ENCODE measurements at regions not wholly inside any gene's neighbourhood (a gene's known extent, or its start where the extent isn't known, plus 50 kb on each side); places are given as distances from the start of the nearest gene placed in this dataset.
"Not testable (repeated sequence)": the region's sequence is repeated elsewhere in the genome, so short reads cannot be mapped to it uniquely, and the experiment has no call there.

DNA sequence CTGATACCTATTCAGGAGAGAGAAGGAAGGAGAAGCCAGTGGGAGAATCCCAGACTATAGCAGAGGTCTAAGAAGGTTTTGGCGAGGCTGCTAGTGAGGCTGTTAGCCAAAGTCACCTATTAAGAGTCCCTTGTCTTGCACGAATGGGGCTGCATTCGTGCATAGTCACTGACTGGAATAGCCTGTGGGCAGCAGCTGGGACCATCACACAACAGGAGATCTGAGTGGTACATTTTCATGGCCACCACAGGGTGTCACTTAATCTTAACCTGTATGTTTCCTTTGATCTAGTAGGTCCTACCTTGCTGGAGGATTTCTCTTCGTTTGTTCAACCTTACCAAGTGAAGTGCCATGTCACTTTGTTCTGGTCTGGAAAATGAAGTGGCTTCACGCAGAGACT lies 319.9 kb downstream of the BMPER start:
- no peak overlapping the region for H3K27ac ChIP-seq (replicated peaks in 1 of 4)
- DNase-seq (ENCODE audit: extremely low spot score) = no peak

DNA sequence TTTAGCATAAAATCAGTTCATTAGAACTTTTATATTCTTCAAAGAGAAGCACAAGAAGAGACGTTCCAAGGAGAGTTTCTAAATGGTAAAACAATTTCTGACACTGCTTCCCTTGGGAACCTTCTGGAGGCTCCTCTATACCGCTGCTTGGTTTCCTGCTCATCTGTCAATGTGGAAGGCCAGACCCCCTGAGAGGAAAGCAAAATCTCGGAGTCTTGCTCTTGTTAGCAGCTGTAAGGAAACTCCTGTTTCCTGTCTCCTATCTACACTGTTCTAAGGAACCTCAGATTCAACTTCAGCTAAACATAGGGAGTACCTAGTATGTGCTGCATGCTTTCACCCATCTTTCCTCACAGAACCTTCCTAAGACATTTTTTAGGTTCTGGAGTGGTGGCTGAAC lies 322.2 kb downstream of the BMPER start:
- no peak overlapping the region for H3K4me3 ChIP-seq
- H3K27ac ChIP-seq (replicated peaks in 1 of 4) = no peak overlapping the region
- no peak for TF ChIP-seq CTCF (IDR thresholded peaks at IDR 0.05)
- no peak for TF ChIP-seq EP300 (IDR thresholded peaks at IDR 0.05)
- TF ChIP-seq POLR2AphosphoS5 (IDR thresholded peaks at IDR 0.05) = no peak
- TF ChIP-seq POLR2A (IDR thresholded peaks at IDR 0.05; ENCODE audit: low read depth) = no peak
- H3K27me3 ChIP-seq = peaks cover 0 to 3% (median 0%) of the 10 kb centered on the region in 4 donors
- no peaks in the 10 kb centered on the region for H3K36me3 ChIP-seq
- no peaks in the 10 kb centered on the region for H3K4me1 ChIP-seq
- H3K9me3 ChIP-seq = peaks cover 0 to 7% (median 2%) of the 10 kb centered on the region in 4 donors
- intact Hi-C loops (cut with DNase I) = no loop called here
- no peak for DNase-seq (ENCODE audit: extremely low spot score)
- WGBS = 29% methylated on average over 3 of the region's 3 CpGs

More for the DNA sequence above, 319.9 kb downstream of the BMPER start:
- peaks cover 0 to 3% (median 0%) of the 10 kb centered on the region in 4 donors for H3K27me3 ChIP-seq
- TF ChIP-seq EP300 (IDR thresholded peaks at IDR 0.05) (no peak), CTCF (IDR thresholded peaks at IDR 0.05) (no peak), POLR2AphosphoS5 (IDR thresholded peaks at IDR 0.05) (no peak), POLR2A (IDR thresholded peaks at IDR 0.05; ENCODE audit: low read depth) (no peak)
- no peak overlapping the region for H3K4me3 ChIP-seq
- H3K9me3 ChIP-seq = peaks cover 0 to 7% (median 2%) of the 10 kb centered on the region in 4 donors
- H3K4me1 ChIP-seq = no peaks in the 10 kb centered on the region
- H3K36me3 ChIP-seq = no peaks in the 10 kb centered on the region
- intact Hi-C loops (cut with DNase I) = no loop called here
- 75% methylated on average over 5 of the region's 5 CpGs for WGBS

- 94% methylated on average over 3 of the region's 5 CpGs for WGBS
- H3K27me3 ChIP-seq = peaks cover 0 to 11% (median 0%) of the 10 kb centered on the region in 4 donors
- intact Hi-C loops (cut with DNase I) = not testable (repeated sequence)
Observed at GRCh38 chr7:34235101-34235500, 329.8 kb downstream of the BMPER start.

DNA sequence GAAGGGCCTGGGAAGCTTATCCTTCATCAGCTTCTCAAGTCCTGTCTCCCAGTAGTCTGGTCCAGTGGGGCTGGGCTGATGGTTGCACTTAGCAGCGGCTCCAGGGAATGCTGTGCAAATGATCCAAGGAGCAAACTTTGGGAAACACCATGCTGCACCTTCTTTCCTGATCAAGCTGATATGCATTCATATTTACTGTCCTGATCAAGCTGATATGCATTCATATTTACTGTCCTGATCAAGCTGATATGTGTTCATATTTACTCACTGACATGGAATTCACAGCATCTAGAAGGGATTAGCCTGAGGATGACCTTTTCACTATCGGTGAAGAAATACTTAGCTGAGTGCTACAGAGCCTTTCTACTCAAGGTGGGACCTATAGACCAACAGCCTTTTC lies 330.7 kb downstream of the BMPER start:
- intact Hi-C loops (cut with DNase I) = no loop called here

More at GRCh38 chr7:34235101-34235500, 329.8 kb downstream of the BMPER start:
- H3K4me3 ChIP-seq; H3K27ac ChIP-seq (replicated peaks in 1 of 4); H3K36me3 ChIP-seq; H3K9me3 ChIP-seq; DNase-seq (ENCODE audit: extremely low spot score); H3K4me1 ChIP-seq: not testable (repeated sequence)

DNA sequence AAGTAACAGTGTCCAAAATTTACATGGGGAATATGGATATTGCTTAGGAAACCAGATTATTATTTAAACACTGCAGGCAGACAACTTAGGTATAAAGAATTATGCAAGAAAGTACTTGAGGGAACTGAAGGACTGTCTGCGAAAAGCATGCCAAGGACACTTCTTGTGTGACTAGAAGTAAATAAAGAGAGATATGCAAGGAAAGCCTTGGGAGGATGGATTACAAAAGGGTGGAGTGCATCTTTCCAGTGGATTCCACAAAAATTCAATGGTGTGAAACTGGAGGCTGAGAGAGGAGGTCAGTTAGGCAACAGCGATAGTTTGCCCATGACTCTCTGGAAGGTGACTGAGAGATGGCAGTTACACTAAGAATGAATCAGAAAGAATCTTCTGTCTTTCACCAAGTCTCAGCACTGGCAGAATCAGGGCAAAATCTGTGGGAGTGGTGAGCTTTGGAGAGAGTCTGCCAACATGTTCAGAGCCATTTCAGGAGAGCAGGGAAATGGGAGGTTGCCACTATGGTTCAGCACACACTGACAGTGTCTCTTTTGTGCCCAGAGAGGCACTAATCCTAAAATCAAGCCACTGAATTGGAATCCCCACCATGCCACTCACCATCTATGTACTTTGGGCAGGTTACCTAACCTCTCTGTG lies 331.6 kb downstream of the BMPER start:
- H3K4me3 ChIP-seq = no peak overlapping the region
- H3K9me3 ChIP-seq = no peaks in the 10 kb centered on the region
- no peak for DNase-seq (ENCODE audit: extremely low spot score)
- H3K27me3 ChIP-seq = peaks cover 0 to 11% (median 0%) of the 10 kb centered on the region in 4 donors
- no peaks in the 10 kb centered on the region for H3K4me1 ChIP-seq
- TF ChIP-seq POLR2AphosphoS5 (IDR thresholded peaks at IDR 0.05) (no peak), EP300 (IDR thresholded peaks at IDR 0.05) (no peak), POLR2A (IDR thresholded peaks at IDR 0.05; ENCODE audit: low read depth) (no peak), CTCF (IDR thresholded peaks at IDR 0.05) (no peak)
- WGBS = 95% methylated on average over 2 of the region's 2 CpGs
- no peak overlapping the region for H3K27ac ChIP-seq (replicated peaks in 1 of 4)
- intact Hi-C loops (cut with DNase I) = no loop called here
- no peaks in the 10 kb centered on the region for H3K36me3 ChIP-seq

More for the DNA sequence above, 330.7 kb downstream of the BMPER start:
- Histone ChIP-seq H3K4me3 (no peak overlapping the region), H3K27ac (replicated peaks in 1 of 4) (no peak overlapping the region), H3K36me3 (no peaks in the 10 kb centered on the region), H3K9me3 (no peaks in the 10 kb centered on the region), H3K27me3 (peaks cover 0 to 11% (median 0%) of the 10 kb centered on the region in 4 donors), H3K4me1 (no peaks in the 10 kb centered on the region)
- TF ChIP-seq EP300 (IDR thresholded peaks at IDR 0.05) = no peak
- no peak for TF ChIP-seq CTCF (IDR thresholded peaks at IDR 0.05)
- TF ChIP-seq POLR2AphosphoS5 (IDR thresholded peaks at IDR 0.05) = no peak
- 90% methylated on average over 2 of the region's 2 CpGs for WGBS
- DNase-seq (ENCODE audit: extremely low spot score) = no peak

Data from esophagus muscularis mucosa (tissue), 4 donors.